GM23338 (cell line): ENCODE measurements at regions not wholly inside any gene's neighbourhood (a gene's known extent, or its start where the extent isn't known, plus 50 kb on each side); places are given as distances from the start of the nearest gene placed in this dataset.

ENCODE experiments used
- ATAC-seq: fragments of 200-7000 bp; cut with Tn5 transposase; 3 replicates; pipeline ENCODE4 v1.9.1; 2020
- DNase-seq: peaks from one replicate; pipeline ENCODE4 v3.0.0-alpha.2; 2015; ENCODE audit warnings: low spot score
- H2AFZ ChIP-seq: fragments of 200-600 bp; sonication (generic); 2 replicates; pipeline ENCODE4 v1.8.0; 2016; ENCODE audit warnings: antibody characterized with exemption, mild to moderate bottlenecking, moderate library complexity
- H3F3A ChIP-seq: fragments of 200-600 bp; sonication (generic); replicated peaks from 2 replicates; pipeline ENCODE4 v1.8.0; 2017; ENCODE audit warnings: antibody characterized with exemption, mixed run types, low read depth
- H3K27ac ChIP-seq: fragments of 200-600 bp; sonication (generic); 2 replicates; pipeline ENCODE4 v1.6.1; 2016; ENCODE audit warnings: low read depth
- H3K27me3 ChIP-seq: fragments of 200-600 bp; sonication (generic); 2 replicates; pipeline ENCODE4 v1.8.0; 2016; ENCODE audit warnings: mild to moderate bottlenecking, mixed run types, moderate library complexity; ENCODE audit not compliant: insufficient read depth
- H3K36me3 ChIP-seq: fragments of 200-600 bp; sonication (generic); 2 replicates; pipeline ENCODE4 v1.8.0; 2016; ENCODE audit warnings: mild to moderate bottlenecking; ENCODE audit not compliant: insufficient read depth
- H3K4me1 ChIP-seq: fragments of 200-600 bp; sonication (generic); 2 replicates; pipeline ENCODE4 v1.8.0; 2016; ENCODE audit warnings: mild to moderate bottlenecking, moderate library complexity; ENCODE audit not compliant: insufficient read depth
- H3K4me2 ChIP-seq: fragments of 200-600 bp; sonication (generic); 2 replicates; pipeline ENCODE4 v1.7.1; 2017; ENCODE audit warnings: mixed run types
- H3K4me3 ChIP-seq: fragments of 200-600 bp; sonication (generic); 2 replicates; pipeline ENCODE4 v1.6.1; 2016; ENCODE audit warnings: mixed run types
- H3K79me2 ChIP-seq: fragments of 200-600 bp; sonication (generic); replicated peaks from 2 replicates; pipeline ENCODE4 v1.8.0; 2017; ENCODE audit warnings: mild to moderate bottlenecking; ENCODE audit not compliant: insufficient read depth
- H3K9me2 ChIP-seq: fragments of 200-600 bp; sonication (generic); 2 replicates; pipeline ENCODE4 v1.8.0; 2017; ENCODE audit not compliant: insufficient read depth
- H4K20me1 ChIP-seq: fragments of 200-600 bp; sonication (generic); replicated peaks from 2 replicates; pipeline ENCODE4 v1.8.0; 2017; ENCODE audit warnings: mild to moderate bottlenecking; ENCODE audit not compliant: insufficient read depth
- H3K27ac Mint-ChIP-seq: 2 replicates; pipeline ENCODE4 v1.8.0; 2020; ENCODE audit warnings: inconsistent platforms, mild to moderate bottlenecking, moderate library complexity, mixed read lengths
- H3K27me3 Mint-ChIP-seq: 3 replicates; pipeline ENCODE4 v1.8.0; 2022; ENCODE audit warnings: low read depth, mild to moderate bottlenecking, moderate library complexity, mixed read lengths, inconsistent platforms; ENCODE audit not compliant: insufficient read depth, poor library complexity
- H3K36me3 Mint-ChIP-seq: 3 replicates; pipeline ENCODE4 v1.8.0; 2021; ENCODE audit warnings: low read depth, mild to moderate bottlenecking, inconsistent platforms, moderate library complexity, mixed read lengths
- H3K4me1 Mint-ChIP-seq: 3 replicates; pipeline ENCODE4 v1.8.0; 2020; ENCODE audit warnings: mild to moderate bottlenecking, inconsistent platforms, mixed read lengths
- H3K4me3 Mint-ChIP-seq: 3 replicates; pipeline ENCODE4 v1.8.0; 2021; ENCODE audit warnings: moderate library complexity, mild to moderate bottlenecking, inconsistent platforms, mixed read lengths
- H3K9me3 Mint-ChIP-seq: 3 replicates; pipeline ENCODE4 v1.8.0; 2020; ENCODE audit warnings: moderate library complexity, mild to moderate bottlenecking, inconsistent platforms, mixed read lengths
- EZH2 ChIP-seq: fragments of 200-600 bp; sonication (generic); IDR thresholded peaks from one replicate; pipeline ENCODE4 v1.8.0; 2017; ENCODE audit warnings: antibody characterized with exemption, mild to moderate bottlenecking, low read depth; ENCODE audit not compliant: unreplicated experiment
- EZH2phosphoT487 ChIP-seq: fragments of 200-600 bp; sonication (generic); IDR thresholded peaks from one replicate; pipeline ENCODE4 v1.8.1; 2018; ENCODE audit warnings: antibody characterized with exemption; ENCODE audit not compliant: unreplicated experiment
- POLR2AphosphoS5 ChIP-seq: IDR thresholded peaks from 2 replicates; pipeline ENCODE4 v1.6.1; 2016; ENCODE audit warnings: antibody characterized with exemption, low read depth
- REST ChIP-seq: IDR thresholded peaks from one replicate; pipeline ENCODE4 v1.6.1; 2018; ENCODE audit warnings: antibody characterized with exemption; ENCODE audit not compliant: unreplicated experiment
- STAT1 ChIP-seq: IDR thresholded peaks from one replicate; pipeline ENCODE4 v1.6.1; 2016; ENCODE audit warnings: antibody characterized with exemption; ENCODE audit not compliant: unreplicated experiment
- ZNF114 ChIP-seq: fragments of 250-450 bp; sonication (Bioruptor Pico); IDR thresholded peaks from 2 replicates; pipeline ENCODE4 v1.5.0; 2020; ENCODE audit warnings: mild to moderate bottlenecking, moderate library complexity
- ZNF331 ChIP-seq: fragments of 250-450 bp; sonication (Bioruptor Pico); IDR thresholded peaks from 2 replicates; pipeline ENCODE4 v1.5.0; 2020; ENCODE audit warnings: low read depth, mild to moderate bottlenecking, moderate library complexity
- ZNF462 ChIP-seq: fragments of 250-450 bp; sonication (Bioruptor Pico); IDR thresholded peaks from 2 replicates; pipeline ENCODE4 v1.5.0; 2020; ENCODE audit warnings: mild to moderate bottlenecking, moderate library complexity

GRCh38 chr21:21682172-21682571 is 684.0 kb downstream of the NCAM2 start:
- H3K4me3 ChIP-seq: no peak overlapping the region
- H3K27ac Mint-ChIP-seq: no peak overlapping the region
- no peak overlapping the region for H3K27ac ChIP-seq
- H3K36me3 Mint-ChIP-seq: no peaks in the 10 kb centered on the region
- no peaks in the 10 kb centered on the region; the same call in 2 of the 3 replicates for H3K9me3 Mint-ChIP-seq
- no peaks in the 10 kb centered on the region for H3K27me3 ChIP-seq
- no peaks in the 10 kb centered on the region for H3K4me1 ChIP-seq
- H3K4me3 Mint-ChIP-seq: no peak overlapping the region
- H3K27me3 Mint-ChIP-seq: no peaks in the 10 kb centered on the region
- no peak for TF ChIP-seq ZNF114 (CRISPR knock-in tag)
- no peak for TF ChIP-seq REST
- TF ChIP-seq ZNF331 (CRISPR knock-in tag): no peak
- no peak for TF ChIP-seq ZNF462 (CRISPR knock-in tag)
- no peak for TF ChIP-seq EZH2phosphoT487
- no peak for TF ChIP-seq STAT1
- no peak for TF ChIP-seq EZH2
- no peak for TF ChIP-seq POLR2AphosphoS5
- no peaks in the 10 kb centered on the region for H3K79me2 ChIP-seq
- ATAC-seq (no peak), DNase-seq (no peak)
- no peaks in the 10 kb centered on the region for H4K20me1 ChIP-seq
- H3K4me2 ChIP-seq: no peak overlapping the region
- H3K4me1 Mint-ChIP-seq: no peaks in the 10 kb centered on the region
- H3K9me2 ChIP-seq: no peaks in the 10 kb centered on the region; the same call in 1 of the 2 replicates
- H3F3A ChIP-seq: no peaks in the 10 kb centered on the region
- no peaks in the 10 kb centered on the region for H3K36me3 ChIP-seq
- no peak overlapping the region for H2AFZ ChIP-seq
